HG03571 (cell line): ENCODE measurements at regions not wholly inside any gene's neighbourhood (a gene's known extent, or its start where the extent isn't known, plus 50 kb on each side); places are given as distances from the start of the nearest gene placed in this dataset.

Experiments
- ATAC-seq: cut with Tn5 transposase; IDR thresholded peaks from one replicate; pipeline ENCODE4 v1.9.1; 2021; ENCODE audit not compliant: unreplicated experiment

- ATAC-seq = no peak
These were observed 497.3 kb downstream of the SHQ1 start for GRCh38 chr3:72350761-72351505.

GRCh38 chr3:72348357-72348756 lies 499.9 kb downstream of the SHQ1 start:
- no peak for ATAC-seq

GRCh38 chr3:72347819-72348319 lies 500.4 kb downstream of the SHQ1 start:
- peak; percentile 58 for ATAC-seq

- ATAC-seq = no peak
These were observed 501.7 kb downstream of the SHQ1 start for GRCh38 chr3:72346526-72346926.

- ATAC-seq = no peak
These were observed 502.3 kb downstream of the SHQ1 start for GRCh38 chr3:72345980-72346379.

- ATAC-seq = no peak
These were observed 502.9 kb downstream of the SHQ1 start for GRCh38 chr3:72345237-72345878.

- no peak for ATAC-seq
These were observed 503.6 kb downstream of the SHQ1 start for GRCh38 chr3:72344647-72345046.

GRCh38 chr3:72344236-72344635 lies 504.0 kb downstream of the SHQ1 start:
- ATAC-seq = no peak

- ATAC-seq = no peak
These were observed 505.2 kb downstream of the SHQ1 start for GRCh38 chr3:72343078-72343477.

- ATAC-seq = no peak
These were observed 505.8 kb downstream of the SHQ1 start for GRCh38 chr3:72342450-72342849.

- no peak for ATAC-seq
These were observed 506.3 kb downstream of the SHQ1 start for GRCh38 chr3:72341920-72342319.

- no peak for ATAC-seq
These were observed 506.9 kb downstream of the SHQ1 start for GRCh38 chr3:72341380-72341770.

- no peak for ATAC-seq
These were observed 507.5 kb downstream of the SHQ1 start for GRCh38 chr3:72340476-72341379.

GRCh38 chr3:72340056-72340455 lies 508.2 kb downstream of the SHQ1 start:
- no peak for ATAC-seq

- ATAC-seq = no peak
These were observed 508.6 kb downstream of the SHQ1 start for GRCh38 chr3:72339670-72340030.

- no peak for ATAC-seq
These were observed 509.1 kb downstream of the SHQ1 start for GRCh38 chr3:72338942-72339669.

GRCh38 chr3:72338082-72338941 lies 509.9 kb downstream of the SHQ1 start:
- ATAC-seq = no peak

- ATAC-seq = no peak
These were observed 510.8 kb downstream of the SHQ1 start for GRCh38 chr3:72337480-72337855.

GRCh38 chr3:72336821-72337479 lies 511.3 kb downstream of the SHQ1 start:
- no peak for ATAC-seq
